ENCODE measurements at regions not wholly inside any gene's neighbourhood (a gene's known extent, or its start where the extent isn't known, plus 50 kb on each side); places are given as distances from the start of the nearest gene placed in this dataset.

GRCh38 chr16:5451641-5452040 is 354.0 kb upstream of the EEF2KMT start:
- TF ChIP-seq MAX (IDR thresholded peaks at IDR 0.05) (no peak), ZBTB7A (IDR thresholded peaks at IDR 0.05; ENCODE audit: low read depth) (no peak), CREB1 (IDR thresholded peaks at IDR 0.05; ENCODE audit: low read depth) (no peak), TAF1 (IDR thresholded peaks at IDR 0.05; ENCODE audit: low read depth) (no peak), TCF12 (IDR thresholded peaks at IDR 0.05; ENCODE audit: low read depth) (no peak), YY1 (IDR thresholded peaks at IDR 0.05; ENCODE audit: low read depth) (no peak), USF1 (IDR thresholded peaks at IDR 0.05) (no peak), FOXM1 (IDR thresholded peaks at IDR 0.05; ENCODE audit: borderline replicate concordance, low read depth) (no peak), NFIC (IDR thresholded peaks at IDR 0.05) (no peak), EP300 (IDR thresholded peaks at IDR 0.05; ENCODE audit: borderline replicate concordance) (no peak), CEBPB (IDR thresholded peaks at IDR 0.05) (no peak), REST (IDR thresholded peaks at IDR 0.05; ENCODE audit: low read depth) (no peak), EGR1 (IDR thresholded peaks at IDR 0.05) (no peak), RAD21 (IDR thresholded peaks at IDR 0.05; ENCODE audit: low read depth) (no peak), TEAD4 (IDR thresholded peaks at IDR 0.05) (no peak)

GRCh38 chr16:5450409-5451104 is 353.0 kb upstream of the EEF2KMT start:
- TF ChIP-seq MAX (IDR thresholded peaks at IDR 0.05) (no peak), EGR1 (IDR thresholded peaks at IDR 0.05) (no peak), REST (IDR thresholded peaks at IDR 0.05; ENCODE audit: low read depth) (no peak), TEAD4 (IDR thresholded peaks at IDR 0.05) (no peak), CEBPB (IDR thresholded peaks at IDR 0.05) (no peak), CREB1 (IDR thresholded peaks at IDR 0.05; ENCODE audit: low read depth) (no peak), FOXM1 (IDR thresholded peaks at IDR 0.05; ENCODE audit: borderline replicate concordance, low read depth) (no peak), NFIC (IDR thresholded peaks at IDR 0.05) (no peak), TAF1 (IDR thresholded peaks at IDR 0.05; ENCODE audit: low read depth) (no peak)

GRCh38 chr16:5449901-5450300 is 352.3 kb upstream of the EEF2KMT start:
- TF ChIP-seq NFIC (IDR thresholded peaks at IDR 0.05) (no peak), MAX (IDR thresholded peaks at IDR 0.05) (no peak), CREB1 (IDR thresholded peaks at IDR 0.05; ENCODE audit: low read depth) (no peak), CEBPB (IDR thresholded peaks at IDR 0.05) (no peak), TCF12 (IDR thresholded peaks at IDR 0.05; ENCODE audit: low read depth) (no peak), EGR1 (IDR thresholded peaks at IDR 0.05) (no peak), TAF1 (IDR thresholded peaks at IDR 0.05; ENCODE audit: low read depth) (no peak), REST (IDR thresholded peaks at IDR 0.05; ENCODE audit: low read depth) (no peak), YY1 (IDR thresholded peaks at IDR 0.05; ENCODE audit: low read depth) (no peak), RAD21 (IDR thresholded peaks at IDR 0.05; ENCODE audit: low read depth) (no peak), FOXM1 (IDR thresholded peaks at IDR 0.05; ENCODE audit: borderline replicate concordance, low read depth) (no peak), USF1 (IDR thresholded peaks at IDR 0.05) (no peak), EP300 (IDR thresholded peaks at IDR 0.05; ENCODE audit: borderline replicate concordance) (no peak), ZBTB7A (IDR thresholded peaks at IDR 0.05; ENCODE audit: low read depth) (no peak), TEAD4 (IDR thresholded peaks at IDR 0.05) (no peak)

- TF ChIP-seq USF1 (IDR thresholded peaks at IDR 0.05), result no peak
- no peak for TF ChIP-seq EP300 (IDR thresholded peaks at IDR 0.05; ENCODE audit: borderline replicate concordance)
- TF ChIP-seq TEAD4 (IDR thresholded peaks at IDR 0.05), result no peak
- TF ChIP-seq EGR1 (IDR thresholded peaks at IDR 0.05), result no peak
- no peak for TF ChIP-seq REST (IDR thresholded peaks at IDR 0.05; ENCODE audit: low read depth)
- no peak for TF ChIP-seq CREB1 (IDR thresholded peaks at IDR 0.05; ENCODE audit: low read depth)
- no peak for TF ChIP-seq CEBPB (IDR thresholded peaks at IDR 0.05)
- TF ChIP-seq YY1 (IDR thresholded peaks at IDR 0.05; ENCODE audit: low read depth), result no peak
- TF ChIP-seq FOXM1 (IDR thresholded peaks at IDR 0.05; ENCODE audit: borderline replicate concordance, low read depth), result no peak
- no peak for TF ChIP-seq ZBTB7A (IDR thresholded peaks at IDR 0.05; ENCODE audit: low read depth)
- no peak for TF ChIP-seq MAX (IDR thresholded peaks at IDR 0.05)
- no peak for TF ChIP-seq NFIC (IDR thresholded peaks at IDR 0.05)
- TF ChIP-seq TAF1 (IDR thresholded peaks at IDR 0.05; ENCODE audit: low read depth), result no peak
These were observed 351.2 kb upstream of the EEF2KMT start for GRCh38 chr16:5448798-5449197.

Data from Ishikawa (cell line).